Liver (tissue), 8 donors: ENCODE measurements at regions not wholly inside any gene's neighbourhood (a gene's known extent, or its start where the extent isn't known, plus 50 kb on each side); places are given as distances from the start of the nearest gene placed in this dataset.

Experiments
- DNase-seq: peaks from one replicate; pipeline ENCODE4 v3.0.0-alpha.2; 2017; ENCODE audit warnings: low spot score
- H3K27ac ChIP-seq, 2 donors: one replicate each; pipeline ENCODE4 v1.7.0; 2013; ENCODE audit warnings: inconsistent platforms in 2 of 2, low read length in 2 of 2, control low read depth in 1 of 2, low read depth in 1 of 2, mild to moderate bottlenecking in 1 of 2
- H3K27me3 ChIP-seq, 4 donors: one replicate each; pipeline versions ENCODE4 v1.6.1 to v1.7.0; 2013; ENCODE audit warnings: low read length in 3 of 4, inconsistent platforms in 1 of 4, mild to moderate bottlenecking in 1 of 4, moderate library complexity in 1 of 4; ENCODE audit not compliant: control insufficient read depth in 4 of 4, insufficient read depth in 4 of 4
- H3K36me3 ChIP-seq, 4 donors: one replicate each; pipeline versions ENCODE4 v1.6.1 to v1.7.0; 2013; ENCODE audit warnings: low read length in 3 of 4, mild to moderate bottlenecking in 3 of 4, low read depth in 1 of 4, moderate library complexity in 1 of 4; ENCODE audit not compliant: control insufficient read depth in 4 of 4, insufficient read depth in 3 of 4
- H3K4me1 ChIP-seq, 4 donors: one replicate each; pipeline versions ENCODE4 v1.6.1 to v1.7.0; 2013; ENCODE audit warnings: low read length in 3 of 4, mild to moderate bottlenecking in 3 of 4, moderate library complexity in 1 of 4; ENCODE audit not compliant: control insufficient read depth in 4 of 4, insufficient read depth in 4 of 4
- H3K4me3 ChIP-seq, 3 donors: one replicate each; pipeline versions ENCODE4 v1.6.1 to v1.7.0; 2013; ENCODE audit warnings: low read length in 3 of 3, control low read depth in 1 of 3, low read depth in 1 of 3, mild to moderate bottlenecking in 1 of 3
- H3K9ac ChIP-seq, 2 donors: one replicate each; pipeline ENCODE4 v1.7.0; 2013; ENCODE audit warnings: low read length in 2 of 2, mild to moderate bottlenecking in 2 of 2, moderate library complexity in 2 of 2, control low read depth in 1 of 2, low read depth in 1 of 2
- H3K9me3 ChIP-seq, 4 donors: one replicate each; pipeline versions ENCODE4 v1.6.1 to v1.7.0; 2013; ENCODE audit warnings: low read length in 3 of 4; ENCODE audit not compliant: control insufficient read depth in 4 of 4
- FOXA1 ChIP-seq: IDR thresholded peaks from 2 replicates; pipeline ENCODE4 v1.6.1; 2016; ENCODE audit warnings: antibody characterized with exemption
- FOXA2 ChIP-seq: IDR thresholded peaks from 2 replicates; pipeline ENCODE4 v1.6.1; 2016; ENCODE audit warnings: antibody characterized with exemption
- HNF4A ChIP-seq, 2 donors: conservative IDR thresholded peaks; 2 replicates each; pipeline ENCODE4 v1.6.1; 2016; ENCODE audit warnings: antibody characterized with exemption in 2 of 2, mild to moderate bottlenecking in 2 of 2
- RXRA ChIP-seq, 2 donors: IDR thresholded peaks; 2 replicates each; pipeline ENCODE4 v1.6.1; 2017 to 2018; ENCODE audit warnings: antibody characterized with exemption in 2 of 2, mild to moderate bottlenecking in 1 of 2
- YY1 ChIP-seq: IDR thresholded peaks from 2 replicates; pipeline ENCODE4 v1.6.1; 2016; ENCODE audit warnings: antibody characterized with exemption, mild to moderate bottlenecking
- WGBS: extraction: QIAGEN DNeasy Blood & Tissue Kit; methylation state at CpG from one replicate; pipeline ENCODE4 v1.1.7; 2013; 5-methylcytosine and 5-hydroxymethylcytosine counted together
- TF ChIP-seq, protein P1 (sequence below): IDR thresholded peaks from 2 replicates; pipeline ENCODE4 v1.6.1; 2016; ENCODE audit warnings: antibody characterized with exemption
- TF ChIP-seq, protein P2 (sequence below): fragments of 150-350 bp; IDR thresholded peaks from 2 replicates; pipeline ENCODE4 v1.5.1; 2017; ENCODE audit warnings: improper control_type of control experiment, low read depth, low read length; ENCODE audit not compliant: missing input control
- TF ChIP-seq, protein P3 (sequence below): IDR thresholded peaks from 2 replicates; pipeline ENCODE4 v1.6.1; 2016; ENCODE audit warnings: antibody characterized with exemption, mild to moderate bottlenecking
- donor health status: healthy.
- donor health status: healthy.
- donor health status: healthy.
- donor health status: healthy.
- donor health status: healthy.

DNA sequence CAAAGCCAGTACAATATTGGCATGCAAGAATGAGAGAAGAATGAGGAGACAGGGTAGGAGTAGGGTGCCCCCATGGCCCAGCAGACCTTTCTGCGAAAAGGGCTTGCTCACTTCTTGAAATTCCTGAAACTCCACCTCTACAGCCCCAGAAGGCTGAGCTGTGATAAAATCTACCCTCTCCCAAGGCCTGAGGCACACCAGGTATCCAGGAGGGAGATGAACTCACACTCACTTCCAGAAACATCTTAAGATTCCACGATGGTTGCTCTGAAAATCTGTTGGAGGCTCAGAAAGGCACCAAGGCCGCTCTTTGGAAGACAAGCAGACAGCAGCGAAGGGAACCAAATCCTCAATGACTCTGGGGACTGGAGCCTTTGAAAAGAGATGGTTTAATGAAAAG, 297.5 kb downstream of the UACA start:
- no peaks in the 10 kb centered on the region for H3K36me3 ChIP-seq
- peaks cover 0 to 15% (median 5%) of the 10 kb centered on the region in 4 donors for H3K4me1 ChIP-seq
- TF ChIP-seq YY1 (no peak), FOXA2 (no peak), FOXA1 (no peak), RXRA (IDR thresholded peaks at IDR 0.05) (no peak)
- TF ChIP-seq, protein P1, sequence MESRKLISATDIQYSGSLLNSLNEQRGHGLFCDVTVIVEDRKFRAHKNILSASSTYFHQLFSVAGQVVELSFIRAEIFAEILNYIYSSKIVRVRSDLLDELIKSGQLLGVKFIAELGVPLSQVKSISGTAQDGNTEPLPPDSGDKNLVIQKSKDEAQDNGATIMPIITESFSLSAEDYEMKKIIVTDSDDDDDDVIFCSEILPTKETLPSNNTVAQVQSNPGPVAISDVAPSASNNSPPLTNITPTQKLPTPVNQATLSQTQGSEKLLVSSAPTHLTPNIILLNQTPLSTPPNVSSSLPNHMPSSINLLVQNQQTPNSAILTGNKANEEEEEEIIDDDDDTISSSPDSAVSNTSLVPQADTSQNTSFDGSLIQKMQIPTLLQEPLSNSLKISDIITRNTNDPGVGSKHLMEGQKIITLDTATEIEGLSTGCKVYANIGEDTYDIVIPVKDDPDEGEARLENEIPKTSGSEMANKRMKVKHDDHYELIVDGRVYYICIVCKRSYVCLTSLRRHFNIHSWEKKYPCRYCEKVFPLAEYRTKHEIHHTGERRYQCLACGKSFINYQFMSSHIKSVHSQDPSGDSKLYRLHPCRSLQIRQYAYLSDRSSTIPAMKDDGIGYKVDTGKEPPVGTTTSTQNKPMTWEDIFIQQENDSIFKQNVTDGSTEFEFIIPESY = no peak
- H3K9ac ChIP-seq = no peak overlapping the region
- no peaks in the 10 kb centered on the region for H3K9me3 ChIP-seq
- 96% methylated on average over 4 of the region's 4 CpGs for WGBS
- no peak overlapping the region for H3K27ac ChIP-seq
- H3K4me3 ChIP-seq = no peak overlapping the region
- DNase-seq = no peak
- H3K27me3 ChIP-seq = no peaks in the 10 kb centered on the region

DNA sequence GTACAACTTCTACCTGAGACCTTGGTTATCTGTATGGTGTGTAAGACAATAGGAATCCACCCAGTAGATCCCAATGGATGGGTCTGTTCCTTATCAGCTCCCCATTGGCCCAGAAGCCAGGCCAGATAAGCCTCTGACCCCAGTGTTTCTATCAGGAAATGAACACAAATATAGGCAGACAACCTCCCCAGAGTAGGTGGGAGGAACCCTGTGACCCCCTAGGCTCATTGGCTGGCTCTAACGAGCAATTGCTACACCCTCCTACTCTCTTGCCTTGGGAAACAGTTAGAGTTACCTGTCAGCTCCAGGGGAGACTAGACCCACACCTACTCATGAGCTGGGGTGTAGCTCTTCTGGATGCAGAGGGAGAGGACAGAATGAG, 299.9 kb downstream of the UACA start:
- H3K27me3 ChIP-seq = no peaks in the 10 kb centered on the region
- H3K9ac ChIP-seq = no peak overlapping the region
- H3K36me3 ChIP-seq = no peaks in the 10 kb centered on the region
- no peak overlapping the region for H3K4me3 ChIP-seq
- DNase-seq = no peak
- no peaks in the 10 kb centered on the region for H3K9me3 ChIP-seq
- TF ChIP-seq, protein P1 = no peak
- TF ChIP-seq, protein P2, sequence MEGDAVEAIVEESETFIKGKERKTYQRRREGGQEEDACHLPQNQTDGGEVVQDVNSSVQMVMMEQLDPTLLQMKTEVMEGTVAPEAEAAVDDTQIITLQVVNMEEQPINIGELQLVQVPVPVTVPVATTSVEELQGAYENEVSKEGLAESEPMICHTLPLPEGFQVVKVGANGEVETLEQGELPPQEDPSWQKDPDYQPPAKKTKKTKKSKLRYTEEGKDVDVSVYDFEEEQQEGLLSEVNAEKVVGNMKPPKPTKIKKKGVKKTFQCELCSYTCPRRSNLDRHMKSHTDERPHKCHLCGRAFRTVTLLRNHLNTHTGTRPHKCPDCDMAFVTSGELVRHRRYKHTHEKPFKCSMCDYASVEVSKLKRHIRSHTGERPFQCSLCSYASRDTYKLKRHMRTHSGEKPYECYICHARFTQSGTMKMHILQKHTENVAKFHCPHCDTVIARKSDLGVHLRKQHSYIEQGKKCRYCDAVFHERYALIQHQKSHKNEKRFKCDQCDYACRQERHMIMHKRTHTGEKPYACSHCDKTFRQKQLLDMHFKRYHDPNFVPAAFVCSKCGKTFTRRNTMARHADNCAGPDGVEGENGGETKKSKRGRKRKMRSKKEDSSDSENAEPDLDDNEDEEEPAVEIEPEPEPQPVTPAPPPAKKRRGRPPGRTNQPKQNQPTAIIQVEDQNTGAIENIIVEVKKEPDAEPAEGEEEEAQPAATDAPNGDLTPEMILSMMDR = no peak
- no peak for TF ChIP-seq HNF4A (conservative IDR thresholded peaks at IDR 0.05)
- TF ChIP-seq, protein P3, sequence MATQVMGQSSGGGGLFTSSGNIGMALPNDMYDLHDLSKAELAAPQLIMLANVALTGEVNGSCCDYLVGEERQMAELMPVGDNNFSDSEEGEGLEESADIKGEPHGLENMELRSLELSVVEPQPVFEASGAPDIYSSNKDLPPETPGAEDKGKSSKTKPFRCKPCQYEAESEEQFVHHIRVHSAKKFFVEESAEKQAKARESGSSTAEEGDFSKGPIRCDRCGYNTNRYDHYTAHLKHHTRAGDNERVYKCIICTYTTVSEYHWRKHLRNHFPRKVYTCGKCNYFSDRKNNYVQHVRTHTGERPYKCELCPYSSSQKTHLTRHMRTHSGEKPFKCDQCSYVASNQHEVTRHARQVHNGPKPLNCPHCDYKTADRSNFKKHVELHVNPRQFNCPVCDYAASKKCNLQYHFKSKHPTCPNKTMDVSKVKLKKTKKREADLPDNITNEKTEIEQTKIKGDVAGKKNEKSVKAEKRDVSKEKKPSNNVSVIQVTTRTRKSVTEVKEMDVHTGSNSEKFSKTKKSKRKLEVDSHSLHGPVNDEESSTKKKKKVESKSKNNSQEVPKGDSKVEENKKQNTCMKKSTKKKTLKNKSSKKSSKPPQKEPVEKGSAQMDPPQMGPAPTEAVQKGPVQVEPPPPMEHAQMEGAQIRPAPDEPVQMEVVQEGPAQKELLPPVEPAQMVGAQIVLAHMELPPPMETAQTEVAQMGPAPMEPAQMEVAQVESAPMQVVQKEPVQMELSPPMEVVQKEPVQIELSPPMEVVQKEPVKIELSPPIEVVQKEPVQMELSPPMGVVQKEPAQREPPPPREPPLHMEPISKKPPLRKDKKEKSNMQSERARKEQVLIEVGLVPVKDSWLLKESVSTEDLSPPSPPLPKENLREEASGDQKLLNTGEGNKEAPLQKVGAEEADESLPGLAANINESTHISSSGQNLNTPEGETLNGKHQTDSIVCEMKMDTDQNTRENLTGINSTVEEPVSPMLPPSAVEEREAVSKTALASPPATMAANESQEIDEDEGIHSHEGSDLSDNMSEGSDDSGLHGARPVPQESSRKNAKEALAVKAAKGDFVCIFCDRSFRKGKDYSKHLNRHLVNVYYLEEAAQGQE = no peak
- H3K4me1 ChIP-seq = peaks cover 0 to 13% (median 1%) of the 10 kb centered on the region in 4 donors
- H3K27ac ChIP-seq = no peak overlapping the region
- WGBS = 40% methylated on average over 1 of the region's 1 CpG
